ENCODE measurements at regions not wholly inside any gene's neighbourhood (a gene's known extent, or its start where the extent isn't known, plus 50 kb on each side); places are given as distances from the start of the nearest gene placed in this dataset.

- H3K9me3 Mint-ChIP-seq (ENCODE audit: unreplicated experiment) = no peaks in the 10 kb centered on the region
- DNase-seq (ENCODE audit: extremely low spot score, unreplicated experiment) = no peak
These were observed 506.9 kb upstream of the PCDH10 start for GRCh38 chr4:132642016-132642817.

GRCh38 chr4:132646186-132646585 is 502.9 kb upstream of the PCDH10 start:
- H3K27ac Mint-ChIP-seq (ENCODE audit: unreplicated experiment) = no peak overlapping the region
- no peaks in the 10 kb centered on the region for H3K4me1 Mint-ChIP-seq (ENCODE audit: unreplicated experiment)
- H3K36me3 Mint-ChIP-seq (ENCODE audit: unreplicated experiment) = no peaks in the 10 kb centered on the region
- TF ChIP-seq CTCF (IDR thresholded peaks at IDR 0.05) = no peak
- peaks cover 4% of the 10 kb centered on the region for H3K27me3 Mint-ChIP-seq (ENCODE audit: unreplicated experiment)
- H3K4me3 Mint-ChIP-seq (ENCODE audit: unreplicated experiment) = no peak overlapping the region
- no peak for DNase-seq (ENCODE audit: extremely low spot score, unreplicated experiment)
- H3K9me3 Mint-ChIP-seq (ENCODE audit: unreplicated experiment) = no peaks in the 10 kb centered on the region

More at GRCh38 chr4:132642016-132642817, 506.9 kb upstream of the PCDH10 start:
- no peak overlapping the region for H3K4me3 Mint-ChIP-seq (ENCODE audit: unreplicated experiment)
- H3K36me3 Mint-ChIP-seq (ENCODE audit: unreplicated experiment) = no peaks in the 10 kb centered on the region
- peak; percentile 77 for TF ChIP-seq CTCF (IDR thresholded peaks at IDR 0.05)
- H3K27ac Mint-ChIP-seq (ENCODE audit: unreplicated experiment) = no peak overlapping the region
- peaks cover 6% of the 10 kb centered on the region for H3K27me3 Mint-ChIP-seq (ENCODE audit: unreplicated experiment)
- no peaks in the 10 kb centered on the region for H3K4me1 Mint-ChIP-seq (ENCODE audit: unreplicated experiment)

GRCh38 chr4:132651196-132651595 is 497.9 kb upstream of the PCDH10 start:
- no peak for DNase-seq (ENCODE audit: extremely low spot score, unreplicated experiment)
- Mint-ChIP-seq H3K27me3 (ENCODE audit: unreplicated experiment) (no peaks in the 10 kb centered on the region), H3K9me3 (ENCODE audit: unreplicated experiment) (no peaks in the 10 kb centered on the region), H3K27ac (ENCODE audit: unreplicated experiment) (no peak overlapping the region), H3K4me3 (ENCODE audit: unreplicated experiment) (no peak overlapping the region), H3K4me1 (ENCODE audit: unreplicated experiment) (no peaks in the 10 kb centered on the region), H3K36me3 (ENCODE audit: unreplicated experiment) (no peaks in the 10 kb centered on the region)
- TF ChIP-seq CTCF (IDR thresholded peaks at IDR 0.05) = no peak

DNA sequence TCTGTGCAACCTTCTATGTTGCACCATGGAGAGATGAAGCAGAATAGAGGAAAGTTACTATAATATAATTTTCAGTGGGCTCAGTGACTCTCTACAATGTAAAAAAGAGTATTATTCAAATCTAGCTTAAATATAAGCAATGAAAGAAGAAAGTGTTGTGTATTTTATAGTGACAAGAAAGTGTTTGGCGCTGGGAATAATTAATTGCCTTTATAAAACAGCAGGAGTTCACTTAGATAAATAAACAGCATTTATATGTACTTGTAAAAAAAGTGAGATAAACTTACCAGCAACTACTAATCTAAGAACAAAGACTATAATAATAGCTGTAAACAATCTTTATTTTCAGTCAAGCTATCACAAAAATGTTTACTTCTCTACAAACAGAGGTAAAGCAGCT is 488.9 kb upstream of the PCDH10 start:
- no peak overlapping the region for H3K4me3 Mint-ChIP-seq (ENCODE audit: unreplicated experiment)
- H3K4me1 Mint-ChIP-seq (ENCODE audit: unreplicated experiment) = no peaks in the 10 kb centered on the region
- no peak for TF ChIP-seq CTCF (IDR thresholded peaks at IDR 0.05)
- no peaks in the 10 kb centered on the region for H3K27me3 Mint-ChIP-seq (ENCODE audit: unreplicated experiment)
- H3K9me3 Mint-ChIP-seq (ENCODE audit: unreplicated experiment) = peaks cover 11% of the 10 kb centered on the region
- H3K27ac Mint-ChIP-seq (ENCODE audit: unreplicated experiment) = no peak overlapping the region
- no peak for DNase-seq (ENCODE audit: extremely low spot score, unreplicated experiment)
- H3K36me3 Mint-ChIP-seq (ENCODE audit: unreplicated experiment) = no peaks in the 10 kb centered on the region

- no peaks in the 10 kb centered on the region for H3K27me3 Mint-ChIP-seq (ENCODE audit: unreplicated experiment)
- TF ChIP-seq CTCF (IDR thresholded peaks at IDR 0.05) = no peak
- no peaks in the 10 kb centered on the region for H3K36me3 Mint-ChIP-seq (ENCODE audit: unreplicated experiment)
- no peak overlapping the region for H3K4me3 Mint-ChIP-seq (ENCODE audit: unreplicated experiment)
- H3K9me3 Mint-ChIP-seq (ENCODE audit: unreplicated experiment) = peaks cover 6% of the 10 kb centered on the region
- no peak overlapping the region for H3K27ac Mint-ChIP-seq (ENCODE audit: unreplicated experiment)
- DNase-seq (ENCODE audit: extremely low spot score, unreplicated experiment) = no peak
- no peaks in the 10 kb centered on the region for H3K4me1 Mint-ChIP-seq (ENCODE audit: unreplicated experiment)
These were observed 486.6 kb upstream of the PCDH10 start for GRCh38 chr4:132662456-132662855.

Measured in osteocyte (in vitro differentiated cells).